Non-pigmented ciliary epithelial cell (primary cell): ENCODE measurements at regions not wholly inside any gene's neighbourhood (a gene's known extent, or its start where the extent isn't known, plus 50 kb on each side); places are given as distances from the start of the nearest gene placed in this dataset.
"Not testable (repeated sequence)": the region's sequence is repeated elsewhere in the genome, so short reads cannot be mapped to it uniquely, and the experiment has no call there.

Source experiments
- DNase-seq: peaks from one replicate; pipeline ENCODE4 v3.0.0-alpha.2; 2010; ENCODE audit warnings: low read depth

GRCh38 chr14:25868521-25869314 lies 729.1 kb downstream of the NOVA1 start:
- no peak for DNase-seq

GRCh38 chr14:25861406-25861805 lies 736.4 kb downstream of the NOVA1 start:
- DNase-seq: no peak

GRCh38 chr14:25848601-25849000 lies 749.2 kb downstream of the NOVA1 start:
- DNase-seq: no peak

GRCh38 chr14:25846246-25846645 lies 751.6 kb downstream of the NOVA1 start:
- DNase-seq: no peak

GRCh38 chr14:25843481-25844470 lies 754.1 kb downstream of the NOVA1 start:
- DNase-seq: no peak

- DNase-seq: no peak
Measured at GRCh38 chr14:25841226-25841625, 756.6 kb downstream of the NOVA1 start.

GRCh38 chr14:25837551-25837965 lies 760.3 kb downstream of the NOVA1 start:
- DNase-seq: no peak

- no peak for DNase-seq
Measured at GRCh38 chr14:25836636-25837035, 761.2 kb downstream of the NOVA1 start.

GRCh38 chr14:25833341-25834126 lies 764.3 kb downstream of the NOVA1 start:
- peak; percentile 3 for DNase-seq

GRCh38 chr14:25832585-25832984 lies 765.2 kb downstream of the NOVA1 start:
- no peak for DNase-seq

GRCh38 chr14:25828562-25828961 lies 769.3 kb downstream of the NOVA1 start:
- no peak for DNase-seq

GRCh38 chr14:25826105-25826504 lies 771.7 kb downstream of the NOVA1 start:
- DNase-seq: no peak

- DNase-seq: no peak
Measured at GRCh38 chr14:25820368-25820767, 770.4 kb upstream of the STXBP6 start.

GRCh38 chr14:25814622-25815021 lies 764.7 kb upstream of the STXBP6 start:
- not testable (repeated sequence) for DNase-seq

- DNase-seq: no peak
Measured at GRCh38 chr14:25803386-25804018, 753.6 kb upstream of the STXBP6 start.

- no peak for DNase-seq
Measured at GRCh38 chr14:25800841-25801240, 750.9 kb upstream of the STXBP6 start.

- DNase-seq: no peak
Measured at GRCh38 chr14:25788252-25788651, 738.3 kb upstream of the STXBP6 start.

GRCh38 chr14:25765909-25766308 lies 716.0 kb upstream of the STXBP6 start:
- DNase-seq: no peak

- no peak for DNase-seq
Measured at GRCh38 chr14:25759920-25760655, 710.1 kb upstream of the STXBP6 start.

GRCh38 chr14:25759256-25759655 lies 709.3 kb upstream of the STXBP6 start:
- no peak for DNase-seq

- no peak for DNase-seq
Measured at GRCh38 chr14:25757364-25757763, 707.4 kb upstream of the STXBP6 start.
